NCI-H2227 (cell line): ENCODE measurements at regions not wholly inside any gene's neighbourhood (a gene's known extent, or its start where the extent isn't known, plus 50 kb on each side); places are given as distances from the start of the nearest gene placed in this dataset.

Experiments
- DNase-seq: peaks from one replicate; lab custom pipeline; 2025; ENCODE audit not compliant: unreplicated experiment; lab: John Stamatoyannopoulos, UW

GRCh38 chr18:51692612-51693011 lies 495.1 kb upstream of the MEX3C start:
- DNase-seq: no peak

GRCh38 chr18:51711298-51711889 lies 513.9 kb upstream of the MEX3C start:
- DNase-seq: no peak

- DNase-seq: no peak
Observed at GRCh38 chr18:51712821-51713220, 515.3 kb upstream of the MEX3C start.

GRCh38 chr18:51716277-51716676 lies 518.8 kb upstream of the MEX3C start:
- no peak for DNase-seq

- DNase-seq: no peak
Observed at GRCh38 chr18:51721388-51721787, 523.9 kb upstream of the MEX3C start.

GRCh38 chr18:51721996-51722395 lies 524.5 kb upstream of the MEX3C start:
- DNase-seq: no peak

- DNase-seq: peak; percentile 28
Observed at GRCh38 chr18:51724790-51725721, 527.6 kb upstream of the MEX3C start.

- no peak for DNase-seq
Observed at GRCh38 chr18:51726614-51727013, 529.1 kb upstream of the MEX3C start.

- no peak for DNase-seq
Observed at GRCh38 chr18:51727780-51728179, 530.3 kb upstream of the MEX3C start.

- DNase-seq: no peak
Observed at GRCh38 chr18:51731070-51731469, 533.6 kb upstream of the MEX3C start.

GRCh38 chr18:51734576-51734975 lies 537.1 kb upstream of the MEX3C start:
- DNase-seq: no peak

- no peak for DNase-seq
Observed at GRCh38 chr18:51739044-51739666, 541.7 kb upstream of the MEX3C start.

- DNase-seq: no peak
Observed at GRCh38 chr18:51751901-51752300, 554.4 kb upstream of the MEX3C start.

GRCh38 chr18:51753365-51754057 lies 556.0 kb upstream of the MEX3C start:
- DNase-seq: no peak

GRCh38 chr18:51754566-51754965 lies 557.1 kb upstream of the MEX3C start:
- DNase-seq: no peak

GRCh38 chr18:51757255-51757924 lies 559.9 kb upstream of the MEX3C start:
- DNase-seq: no peak

- no peak for DNase-seq
Observed at GRCh38 chr18:51762373-51762772, 564.9 kb upstream of the MEX3C start.

- no peak for DNase-seq
Observed at GRCh38 chr18:51765606-51766360, 568.3 kb upstream of the MEX3C start.

- no peak for DNase-seq
Observed at GRCh38 chr18:51767293-51767692, 569.8 kb upstream of the MEX3C start.

- no peak for DNase-seq
Observed at GRCh38 chr18:51778115-51778514, 561.9 kb upstream of the DCC start.
